ENCODE measurements at regions not wholly inside any gene's neighbourhood (a gene's known extent, or its start where the extent isn't known, plus 50 kb on each side); places are given as distances from the start of the nearest gene placed in this dataset.
"Not testable (repeated sequence)": the region's sequence is repeated elsewhere in the genome, so short reads cannot be mapped to it uniquely, and the experiment has no call there.

- TF ChIP-seq, protein P1, sequence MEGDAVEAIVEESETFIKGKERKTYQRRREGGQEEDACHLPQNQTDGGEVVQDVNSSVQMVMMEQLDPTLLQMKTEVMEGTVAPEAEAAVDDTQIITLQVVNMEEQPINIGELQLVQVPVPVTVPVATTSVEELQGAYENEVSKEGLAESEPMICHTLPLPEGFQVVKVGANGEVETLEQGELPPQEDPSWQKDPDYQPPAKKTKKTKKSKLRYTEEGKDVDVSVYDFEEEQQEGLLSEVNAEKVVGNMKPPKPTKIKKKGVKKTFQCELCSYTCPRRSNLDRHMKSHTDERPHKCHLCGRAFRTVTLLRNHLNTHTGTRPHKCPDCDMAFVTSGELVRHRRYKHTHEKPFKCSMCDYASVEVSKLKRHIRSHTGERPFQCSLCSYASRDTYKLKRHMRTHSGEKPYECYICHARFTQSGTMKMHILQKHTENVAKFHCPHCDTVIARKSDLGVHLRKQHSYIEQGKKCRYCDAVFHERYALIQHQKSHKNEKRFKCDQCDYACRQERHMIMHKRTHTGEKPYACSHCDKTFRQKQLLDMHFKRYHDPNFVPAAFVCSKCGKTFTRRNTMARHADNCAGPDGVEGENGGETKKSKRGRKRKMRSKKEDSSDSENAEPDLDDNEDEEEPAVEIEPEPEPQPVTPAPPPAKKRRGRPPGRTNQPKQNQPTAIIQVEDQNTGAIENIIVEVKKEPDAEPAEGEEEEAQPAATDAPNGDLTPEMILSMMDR (IDR thresholded peaks at IDR 0.05): not testable (repeated sequence)
- TF ChIP-seq POLR2AphosphoS5 (IDR thresholded peaks at IDR 0.05; ENCODE audit: insufficient read depth in 1 of 2, low read depth in 1 of 2); POLR2A (IDR thresholded peaks at IDR 0.05): not testable (repeated sequence)
Observed at GRCh38 chr9:62802719-62803079, 1612.9 kb downstream of the SPATA31A7 start.
